ENCODE measurements at regions not wholly inside any gene's neighbourhood (a gene's known extent, or its start where the extent isn't known, plus 50 kb on each side); places are given as distances from the start of the nearest gene placed in this dataset.

DNA sequence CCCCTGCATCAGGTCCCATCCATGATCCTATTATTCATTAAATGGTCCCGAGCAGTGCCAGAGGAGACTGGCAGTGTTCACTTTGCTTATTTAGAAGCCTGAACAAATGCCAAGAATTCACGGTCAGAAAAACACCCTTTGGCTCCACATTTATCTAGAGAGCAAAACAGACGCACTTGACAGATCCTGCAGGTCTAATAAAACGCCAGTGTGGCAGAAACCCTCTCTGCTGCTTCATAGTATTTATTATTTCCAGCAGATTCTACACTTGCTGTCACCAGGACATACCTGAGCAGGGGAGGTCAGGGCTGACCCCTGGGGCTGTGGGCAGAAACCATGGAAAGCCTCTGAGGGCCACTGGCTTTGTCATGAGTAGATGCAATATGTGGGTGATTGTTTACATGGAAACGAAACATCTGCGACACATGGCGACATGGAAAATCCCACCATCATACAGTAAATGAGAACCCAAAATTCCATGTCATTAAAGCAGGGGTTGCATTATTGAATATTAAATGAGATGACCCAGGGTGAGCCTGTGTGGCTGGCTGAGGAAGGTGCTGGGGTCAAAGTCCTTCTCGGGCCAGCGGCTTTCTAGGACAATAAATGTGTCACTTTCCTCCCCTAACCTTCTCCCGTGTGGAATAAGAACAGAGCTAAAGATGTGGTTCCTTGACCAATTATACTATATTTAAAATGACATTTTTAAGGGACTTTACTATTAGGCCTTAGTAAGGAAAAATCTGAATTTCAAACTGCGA lies 205.9 kb upstream of the SVIL start:
- TF ChIP-seq, protein P1, sequence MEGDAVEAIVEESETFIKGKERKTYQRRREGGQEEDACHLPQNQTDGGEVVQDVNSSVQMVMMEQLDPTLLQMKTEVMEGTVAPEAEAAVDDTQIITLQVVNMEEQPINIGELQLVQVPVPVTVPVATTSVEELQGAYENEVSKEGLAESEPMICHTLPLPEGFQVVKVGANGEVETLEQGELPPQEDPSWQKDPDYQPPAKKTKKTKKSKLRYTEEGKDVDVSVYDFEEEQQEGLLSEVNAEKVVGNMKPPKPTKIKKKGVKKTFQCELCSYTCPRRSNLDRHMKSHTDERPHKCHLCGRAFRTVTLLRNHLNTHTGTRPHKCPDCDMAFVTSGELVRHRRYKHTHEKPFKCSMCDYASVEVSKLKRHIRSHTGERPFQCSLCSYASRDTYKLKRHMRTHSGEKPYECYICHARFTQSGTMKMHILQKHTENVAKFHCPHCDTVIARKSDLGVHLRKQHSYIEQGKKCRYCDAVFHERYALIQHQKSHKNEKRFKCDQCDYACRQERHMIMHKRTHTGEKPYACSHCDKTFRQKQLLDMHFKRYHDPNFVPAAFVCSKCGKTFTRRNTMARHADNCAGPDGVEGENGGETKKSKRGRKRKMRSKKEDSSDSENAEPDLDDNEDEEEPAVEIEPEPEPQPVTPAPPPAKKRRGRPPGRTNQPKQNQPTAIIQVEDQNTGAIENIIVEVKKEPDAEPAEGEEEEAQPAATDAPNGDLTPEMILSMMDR (IDR thresholded peaks at IDR 0.05), result no peak
- TF ChIP-seq POLR2A (IDR thresholded peaks at IDR 0.05), result no peak
